HG03066 (cell line): ENCODE measurements at regions not wholly inside any gene's neighbourhood (a gene's known extent, or its start where the extent isn't known, plus 50 kb on each side); places are given as distances from the start of the nearest gene placed in this dataset.
A peak's percentile ranks its signal among the peaks of the same experiment; 100 is the strongest.
"Not testable (repeated sequence)": the region's sequence is repeated elsewhere in the genome, so short reads cannot be mapped to it uniquely, and the experiment has no call there.

Experiments
- ATAC-seq: cut with Tn5 transposase; IDR thresholded peaks from one replicate; pipeline ENCODE4 v1.9.1; 2021; ENCODE audit warnings: low read depth; ENCODE audit not compliant: unreplicated experiment

- no peak for ATAC-seq
These were observed 107.2 kb upstream of the L3MBTL4 start for GRCh38 chr18:6521803-6522418.

- no peak for ATAC-seq
These were observed 110.9 kb upstream of the L3MBTL4 start for GRCh38 chr18:6525604-6526003.

GRCh38 chr18:6537475-6537874, 122.8 kb upstream of the L3MBTL4 start:
- peak; percentile 56 for ATAC-seq

- not testable (repeated sequence) for ATAC-seq
These were observed 126.5 kb upstream of the L3MBTL4 start for GRCh38 chr18:6541131-6541679.

GRCh38 chr18:6542296-6542695, 127.6 kb upstream of the L3MBTL4 start:
- ATAC-seq = no peak

GRCh38 chr18:6543330-6543908, 128.7 kb upstream of the L3MBTL4 start:
- ATAC-seq = no peak

- ATAC-seq = no peak
These were observed 131.5 kb upstream of the L3MBTL4 start for GRCh38 chr18:6546229-6546628.

GRCh38 chr18:6547476-6547875, 132.8 kb upstream of the L3MBTL4 start:
- ATAC-seq = no peak

- no peak for ATAC-seq
These were observed 138.7 kb upstream of the L3MBTL4 start for GRCh38 chr18:6553234-6553900.

- no peak for ATAC-seq
These were observed 142.5 kb upstream of the L3MBTL4 start for GRCh38 chr18:6557057-6557769.

- ATAC-seq = no peak
These were observed 143.1 kb upstream of the L3MBTL4 start for GRCh38 chr18:6557770-6558248.

GRCh38 chr18:6558446-6559156, 143.9 kb upstream of the L3MBTL4 start:
- no peak for ATAC-seq

GRCh38 chr18:6559296-6559695, 144.6 kb upstream of the L3MBTL4 start:
- no peak for ATAC-seq

GRCh38 chr18:6561016-6561415, 146.3 kb upstream of the L3MBTL4 start:
- ATAC-seq = no peak

- ATAC-seq = no peak
These were observed 146.7 kb upstream of the L3MBTL4 start for GRCh38 chr18:6561420-6561861.

GRCh38 chr18:6561862-6562291, 147.2 kb upstream of the L3MBTL4 start:
- ATAC-seq = no peak

GRCh38 chr18:6563896-6564295, 149.2 kb upstream of the L3MBTL4 start:
- no peak for ATAC-seq

- no peak for ATAC-seq
These were observed 150.5 kb upstream of the L3MBTL4 start for GRCh38 chr18:6564950-6565814.

- ATAC-seq = no peak
These were observed 151.0 kb upstream of the L3MBTL4 start for GRCh38 chr18:6565815-6566081.
